Colonic mucosa (tissue), 4 donors: ENCODE measurements at regions not wholly inside any gene's neighbourhood (a gene's known extent, or its start where the extent isn't known, plus 50 kb on each side); places are given as distances from the start of the nearest gene placed in this dataset.

Experiments
- DNase-seq: peaks from one replicate; pipeline ENCODE4 v3.0.0-alpha.2; 2020
- H3K27ac ChIP-seq: fragments of 200-600 bp; one replicate; pipeline ENCODE4 v1.8.0; 2021
- H3K27me3 ChIP-seq: fragments of 200-600 bp; one replicate; pipeline ENCODE4 v1.8.0; 2021
- H3K36me3 ChIP-seq: fragments of 200-600 bp; one replicate; pipeline ENCODE4 v1.8.0; 2021
- H3K4me1 ChIP-seq: fragments of 200-600 bp; one replicate; pipeline ENCODE4 v1.8.0; 2021; ENCODE audit warnings: mild to moderate bottlenecking
- H3K4me3 ChIP-seq: fragments of 200-600 bp; one replicate; pipeline ENCODE4 v1.8.0; 2021
- H3K9ac ChIP-seq, 2 donors: one replicate each; pipeline ENCODE4 v1.7.0; 2013; ENCODE audit warnings: control low read depth in 2 of 2, low read depth in 2 of 2, low read length in 2 of 2
- H3K9me3 ChIP-seq: fragments of 200-600 bp; one replicate; pipeline ENCODE4 v1.8.0; 2021
- CTCF ChIP-seq: fragments of 200-600 bp; IDR thresholded peaks from one replicate; pipeline ENCODE4 v1.8.0; 2022; ENCODE audit warnings: antibody characterized with exemption, mild to moderate bottlenecking
- intact Hi-C: fragments of 100-400 bp; cut with DNase I; formaldehyde crosslinking; loops from one replicate; pipeline ENCODE4 v1.14.1; 2022
- donor health status: healthy.
- donor health status: DM: no; HTN: no; CAD: no.
- donor health status: DM: no; HTN: no; CAD: no.

GRCh38 chr20:21618759-21619416, 86.6 kb upstream of the PAX1 start:
- Histone ChIP-seq H3K4me3 (no peak overlapping the region), H3K36me3 (no peaks in the 10 kb centered on the region), H3K27ac (no peak overlapping the region), H3K9me3 (no peaks in the 10 kb centered on the region), H3K27me3 (no peaks in the 10 kb centered on the region), H3K9ac (no peak overlapping the region), H3K4me1 (no peaks in the 10 kb centered on the region)
- TF ChIP-seq CTCF, result no peak
- DNase-seq, result no peak
- intact Hi-C loops, result no loop called here

DNA sequence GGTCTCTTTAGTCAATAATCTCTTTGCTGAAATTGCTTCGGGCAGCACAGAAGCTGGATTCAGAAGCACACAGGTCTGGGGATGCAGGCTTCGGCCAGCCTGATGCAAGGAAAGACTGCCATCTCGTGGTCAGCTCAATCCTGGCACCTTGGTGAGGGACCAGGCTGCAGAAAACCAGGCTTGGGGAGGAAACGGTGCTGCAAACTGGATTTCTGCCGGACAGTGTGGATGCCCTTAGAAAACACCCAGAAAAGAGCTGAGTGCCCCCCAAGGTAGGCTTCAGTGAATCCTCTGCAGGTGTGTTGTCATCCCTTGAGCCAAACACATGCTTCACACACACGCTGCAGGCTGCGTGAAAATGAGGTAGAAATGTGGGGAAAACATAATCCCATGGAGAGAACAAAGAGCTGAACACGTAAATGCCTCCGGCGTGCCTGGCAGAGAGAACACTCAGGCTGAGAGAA, 89.8 kb upstream of the PAX1 start:
- Histone ChIP-seq H3K4me1 (no peaks in the 10 kb centered on the region), H3K27ac (no peak overlapping the region), H3K36me3 (no peaks in the 10 kb centered on the region), H3K27me3 (no peaks in the 10 kb centered on the region), H3K9ac (no peak overlapping the region), H3K9me3 (no peaks in the 10 kb centered on the region), H3K4me3 (no peak overlapping the region)
- peak; percentile 67 for TF ChIP-seq CTCF
- intact Hi-C loops, result no loop called here
- peak; percentile 36 for DNase-seq

DNA sequence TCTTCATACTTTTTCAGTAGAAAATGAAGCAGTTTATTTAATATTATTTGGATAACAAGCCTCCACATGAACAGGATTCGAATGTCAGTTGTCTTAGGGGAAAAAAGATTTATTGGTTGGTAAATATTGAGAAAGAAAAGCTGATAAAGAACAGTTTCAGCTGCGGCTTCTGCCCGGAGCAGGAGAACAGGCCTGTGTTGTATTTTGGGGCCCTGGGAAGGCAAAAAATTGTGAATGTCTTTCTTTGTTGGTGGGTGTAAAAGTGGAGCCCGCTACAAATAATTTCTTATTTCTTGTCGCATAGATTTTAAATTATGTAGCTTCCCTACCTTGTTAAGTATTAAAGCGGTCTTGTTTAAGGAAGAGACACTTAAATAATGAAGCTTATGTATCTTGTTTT, 90.5 kb upstream of the PAX1 start:
- Histone ChIP-seq H3K4me3 (no peak overlapping the region), H3K36me3 (no peaks in the 10 kb centered on the region), H3K9ac (no peak overlapping the region), H3K27me3 (no peaks in the 10 kb centered on the region), H3K4me1 (no peaks in the 10 kb centered on the region), H3K9me3 (no peaks in the 10 kb centered on the region), H3K27ac (no peak overlapping the region)
- intact Hi-C loops, result no loop called here
- no peak for DNase-seq
- TF ChIP-seq CTCF, result no peak

- TF ChIP-seq CTCF, result no peak
- H3K27ac ChIP-seq, result no peak overlapping the region
- intact Hi-C loops, result no loop called here
- H3K36me3 ChIP-seq, result no peaks in the 10 kb centered on the region
- no peak overlapping the region for H3K4me3 ChIP-seq
- H3K4me1 ChIP-seq, result no peaks in the 10 kb centered on the region
- H3K9ac ChIP-seq, result no peak overlapping the region
- no peaks in the 10 kb centered on the region for H3K27me3 ChIP-seq
- peak; percentile 22 for DNase-seq
- no peaks in the 10 kb centered on the region for H3K9me3 ChIP-seq
These were observed 92.0 kb upstream of the PAX1 start for GRCh38 chr20:21613512-21613911.

- intact Hi-C loops, result no loop called here
- no peak for TF ChIP-seq CTCF
These were observed 95.5 kb upstream of the PAX1 start for GRCh38 chr20:21609981-21610380.

More at GRCh38 chr20:21609981-21610380, 95.5 kb upstream of the PAX1 start:
- Histone ChIP-seq H3K4me3 (no peak overlapping the region), H3K27ac (no peak overlapping the region), H3K27me3 (no peaks in the 10 kb centered on the region), H3K9me3 (no peaks in the 10 kb centered on the region), H3K9ac (no peak overlapping the region), H3K36me3 (no peaks in the 10 kb centered on the region), H3K4me1 (no peaks in the 10 kb centered on the region)
- no peak for DNase-seq
